Caco-2 (cell line): ENCODE measurements at regions not wholly inside any gene's neighbourhood (a gene's known extent, or its start where the extent isn't known, plus 50 kb on each side); places are given as distances from the start of the nearest gene placed in this dataset.
"Not testable (repeated sequence)": the region's sequence is repeated elsewhere in the genome, so short reads cannot be mapped to it uniquely, and the experiment has no call there.

ENCODE experiments used
- BruUV-seq: library from RNA; stranded (reverse); fragments of 400-500 nt; replicated peaks from 2 replicates; lab custom pipeline; 2021; lab: Mats Ljungman, UMichigan
- CTCF ChIA-PET: fragments of 300-600 bp; sonication (Branson Sonifier 250); formaldehyde crosslinking; loops from one replicate; lab custom pipeline; 2022; ENCODE audit warnings: antibody characterized with exemption; lab: Charles Lee
- POLR2A ChIA-PET: fragments of 300-600 bp; sonication (Branson Sonifier 250); formaldehyde crosslinking; loops from one replicate; lab custom pipeline; 2022; ENCODE audit warnings: antibody characterized with exemption; lab: Charles Lee
- DNase-seq, 2 experiments: peaks; one replicate each; pipeline versions ENCODE4 v3.0.0 to v3.0.0-alpha.2; 2020 to 2022
- H3K27me3 ChIP-seq: replicated peaks from 2 replicates; pipeline ENCODE4 v1.6.0; 2011; ENCODE audit warnings: low read length; ENCODE audit not compliant: control insufficient read depth, insufficient read depth
- H3K36me3 ChIP-seq: 2 replicates; pipeline ENCODE4 v1.5.1; 2011; ENCODE audit warnings: low read length; ENCODE audit not compliant: control insufficient read depth, insufficient read depth
- H3K4me1 ChIP-seq: fragments of 250-450 bp; sonication (Bioruptor Pico); 2 replicates; pipeline ENCODE4 v1.5.1; 2020; ENCODE audit warnings: mild to moderate bottlenecking
- H3K4me3 ChIP-seq: 2 replicates; pipeline ENCODE4 v1.5.1; 2011; ENCODE audit warnings: low read depth, mild to moderate bottlenecking, control low read depth, low read length
- H3K9me3 ChIP-seq: fragments of 250-450 bp; sonication (Bioruptor Pico); 2 replicates; pipeline ENCODE4 v1.5.1; 2020; ENCODE audit warnings: mild to moderate bottlenecking, moderate library complexity
- H3K27ac Mint-ChIP-seq: one replicate; pipeline ENCODE4 v1.8.0; 2022; ENCODE audit warnings: mixed read lengths; ENCODE audit not compliant: unreplicated experiment
- H3K27me3 Mint-ChIP-seq: one replicate; pipeline ENCODE4 v1.8.0; 2022; ENCODE audit warnings: mixed read lengths; ENCODE audit not compliant: insufficient read depth, unreplicated experiment
- H3K36me3 Mint-ChIP-seq: one replicate; pipeline ENCODE4 v1.8.0; 2022; ENCODE audit warnings: mild to moderate bottlenecking, mixed read lengths; ENCODE audit not compliant: insufficient read depth, unreplicated experiment
- H3K4me1 Mint-ChIP-seq: one replicate; pipeline ENCODE4 v1.8.0; 2022; ENCODE audit warnings: low read depth, mixed read lengths; ENCODE audit not compliant: unreplicated experiment
- H3K4me3 Mint-ChIP-seq: one replicate; pipeline ENCODE4 v1.8.0; 2022; ENCODE audit warnings: mild to moderate bottlenecking, moderate library complexity, mixed read lengths; ENCODE audit not compliant: unreplicated experiment
- H3K9me3 Mint-ChIP-seq: one replicate; pipeline ENCODE4 v1.8.0; 2022; ENCODE audit warnings: mixed read lengths; ENCODE audit not compliant: unreplicated experiment
- CTCF ChIP-seq, 2 experiments: fragments of 200-600 bp in 1 of 2; IDR thresholded peaks; 1 replicate in 1 of 2; 2 replicates in 1 of 2; pipeline versions ENCODE4 v1.5.1 to v1.8.0; 2011 to 2022; ENCODE audit warnings: antibody characterized with exemption in 1 of 2, control low read depth in 1 of 2, inconsistent platforms in 1 of 2, low read depth in 1 of 2, low read length in 1 of 2, mild to moderate bottlenecking in 1 of 2, moderate library complexity in 1 of 2; ENCODE audit not compliant: insufficient read depth in 1 of 2, severe bottlenecking in 1 of 2, unreplicated experiment in 1 of 2
- intact Hi-C: fragments of 100-400 bp; cut with micrococcal nuclease; formaldehyde crosslinking; loops from one replicate; pipeline ENCODE4 v1.10.0; 2022; ENCODE audit not compliant: unreplicated experiment

GRCh38 chr3:171981271-171981605 lies 58.1 kb upstream of the FNDC3B start:
- ChIA-PET CTCF (no interaction called here), POLR2A (no interaction called here)
- no peak for DNase-seq
- Mint-ChIP-seq H3K36me3 (no peaks in the 10 kb centered on the region), H3K27me3 (no peaks in the 10 kb centered on the region), H3K9me3 (no peaks in the 10 kb centered on the region), H3K4me1 (no peaks in the 10 kb centered on the region), H3K4me3 (no peak overlapping the region), H3K27ac (no peak overlapping the region)
- Histone ChIP-seq H3K27me3 (no peaks in the 10 kb centered on the region), H3K4me1 (no peaks in the 10 kb centered on the region), H3K9me3 (no peaks in the 10 kb centered on the region), H3K36me3 (no peaks in the 10 kb centered on the region), H3K4me3 (no peak overlapping the region)
- intact Hi-C loops: no loop called here
- BruUV-seq: no TSS peak
- TF ChIP-seq CTCF (IDR thresholded peaks at IDR 0.05; ENCODE audit: insufficient read depth in 1 of 2, low read depth in 1 of 2, low read length in 1 of 2, severe bottlenecking in 1 of 2, unreplicated experiment in 1 of 2): no peak

GRCh38 chr3:171982828-171983227 lies 56.5 kb upstream of the FNDC3B start:
- CTCF ChIA-PET: no interaction called here
- no peaks in the 10 kb centered on the region for H3K27me3 Mint-ChIP-seq

GRCh38 chr3:171983685-171984084 lies 55.7 kb upstream of the FNDC3B start:
- BruUV-seq: not testable (repeated sequence)

More at GRCh38 chr3:171982828-171983227, 56.5 kb upstream of the FNDC3B start:
- Histone ChIP-seq H3K4me1 (no peaks in the 10 kb centered on the region), H3K9me3 (no peaks in the 10 kb centered on the region), H3K4me3 (no peak overlapping the region), H3K27me3 (no peaks in the 10 kb centered on the region), H3K36me3 (no peaks in the 10 kb centered on the region)
- H3K4me3 Mint-ChIP-seq: no peak overlapping the region
- intact Hi-C loops: no loop called here
- TF ChIP-seq CTCF (IDR thresholded peaks at IDR 0.05; ENCODE audit: insufficient read depth in 1 of 2, low read depth in 1 of 2, low read length in 1 of 2, severe bottlenecking in 1 of 2, unreplicated experiment in 1 of 2): no peak
- no TSS peak for BruUV-seq
- H3K27ac Mint-ChIP-seq: no peak overlapping the region
- no peaks in the 10 kb centered on the region for H3K4me1 Mint-ChIP-seq
- H3K36me3 Mint-ChIP-seq: no peaks in the 10 kb centered on the region
- no peak for DNase-seq
- POLR2A ChIA-PET: no interaction called here
- H3K9me3 Mint-ChIP-seq: no peaks in the 10 kb centered on the region

GRCh38 chr3:171984883-171985282 lies 54.5 kb upstream of the FNDC3B start:
- H3K4me3 Mint-ChIP-seq: no peak overlapping the region
- H3K4me1 Mint-ChIP-seq: no peaks in the 10 kb centered on the region
- no peak overlapping the region for H3K27ac Mint-ChIP-seq
- ChIA-PET POLR2A (no interaction called here), CTCF (no interaction called here)
- intact Hi-C loops: no loop called here
- H3K27me3 Mint-ChIP-seq: no peaks in the 10 kb centered on the region
- no peak for DNase-seq
- peaks cover 2% of the 10 kb centered on the region for H3K9me3 Mint-ChIP-seq
- Histone ChIP-seq H3K4me1 (no peaks in the 10 kb centered on the region), H3K4me3 (no peak overlapping the region), H3K27me3 (no peaks in the 10 kb centered on the region), H3K36me3 (no peaks in the 10 kb centered on the region), H3K9me3 (no peaks in the 10 kb centered on the region)
- no peak for TF ChIP-seq CTCF (IDR thresholded peaks at IDR 0.05; ENCODE audit: insufficient read depth in 1 of 2, low read depth in 1 of 2, low read length in 1 of 2, severe bottlenecking in 1 of 2, unreplicated experiment in 1 of 2)
- H3K36me3 Mint-ChIP-seq: no peaks in the 10 kb centered on the region
- BruUV-seq: no TSS peak

More at GRCh38 chr3:171983685-171984084, 55.7 kb upstream of the FNDC3B start:
- POLR2A ChIA-PET, H3K36me3 ChIP-seq, H3K27me3 ChIP-seq, H3K4me1 ChIP-seq, CTCF ChIA-PET, H3K36me3 Mint-ChIP-seq, DNase-seq, H3K9me3 Mint-ChIP-seq, H3K4me3 Mint-ChIP-seq, H3K27ac Mint-ChIP-seq, intact Hi-C loops, H3K4me3 ChIP-seq, H3K9me3 ChIP-seq, H3K4me1 Mint-ChIP-seq, H3K27me3 Mint-ChIP-seq: not testable (repeated sequence)
